H9 (cell line): ENCODE measurements at regions not wholly inside any gene's neighbourhood (a gene's known extent, or its start where the extent isn't known, plus 50 kb on each side); places are given as distances from the start of the nearest gene placed in this dataset.

Experiments
- DNase-seq: peaks from one replicate; pipeline ENCODE4 v3.0.0-alpha.2; 2017
- H2AFZ ChIP-seq: one replicate; pipeline ENCODE4 v1.6.1; 2013; ENCODE audit warnings: mild to moderate bottlenecking, low read length, control low read depth, moderate library complexity
- H2AK5ac ChIP-seq: 2 replicates; pipeline ENCODE4 v1.6.1; 2013; ENCODE audit warnings: low read length, control low read depth, mixed read lengths; ENCODE audit not compliant: insufficient read length
- H2BK120ac ChIP-seq: one replicate; pipeline ENCODE4 v1.6.1; 2013; ENCODE audit warnings: low read depth, mild to moderate bottlenecking, low read length, control low read depth, inconsistent platforms; ENCODE audit not compliant: poor library complexity, severe bottlenecking
- H2BK12ac ChIP-seq: 2 replicates; pipeline ENCODE4 v1.6.1; 2013; ENCODE audit warnings: low read length, control low read depth, mixed read lengths, low read depth; ENCODE audit not compliant: insufficient read length
- H2BK15ac ChIP-seq: 2 replicates; pipeline ENCODE4 v1.6.1; 2013; ENCODE audit warnings: low read depth, low read length, control low read depth
- H2BK20ac ChIP-seq: one replicate; pipeline ENCODE4 v1.6.1; 2013; ENCODE audit warnings: low read depth, mild to moderate bottlenecking, low read length, control low read depth, inconsistent platforms; ENCODE audit not compliant: poor library complexity, severe bottlenecking
- H2BK5ac ChIP-seq: 2 replicates; pipeline ENCODE4 v1.6.1; 2013; ENCODE audit warnings: low read length, control low read depth, mixed read lengths; ENCODE audit not compliant: insufficient read length
- H3K14ac ChIP-seq: 2 replicates; pipeline ENCODE4 v1.6.1; 2013; ENCODE audit warnings: low read length, control low read depth; ENCODE audit not compliant: insufficient read depth
- H3K18ac ChIP-seq: 2 replicates; pipeline ENCODE4 v1.6.1; 2013; ENCODE audit warnings: low read depth, mild to moderate bottlenecking, mixed read lengths, low read length, control low read depth; ENCODE audit not compliant: insufficient read length
- H3K23ac ChIP-seq: 2 replicates; pipeline ENCODE4 v1.6.1; 2013; ENCODE audit warnings: low read length, control low read depth, mixed read lengths, low read depth; ENCODE audit not compliant: insufficient read length
- H3K23me2 ChIP-seq: 2 replicates; pipeline ENCODE4 v1.6.1; 2013; ENCODE audit warnings: low read depth, mild to moderate bottlenecking, mixed read lengths, low read length, control low read depth; ENCODE audit not compliant: insufficient read length, poor library complexity, severe bottlenecking
- H3K27ac ChIP-seq: 2 replicates; pipeline ENCODE4 v1.5.1; 2013; ENCODE audit warnings: low read length, control low read depth, mixed read lengths, low read depth; ENCODE audit not compliant: insufficient read length
- H3K27me3 ChIP-seq: 2 replicates; pipeline ENCODE4 v1.6.1; 2013; ENCODE audit warnings: low read length, control low read depth, inconsistent platforms; ENCODE audit not compliant: insufficient read depth
- H3K4ac ChIP-seq: 2 replicates; pipeline ENCODE4 v1.6.1; 2013; ENCODE audit warnings: low read depth, mild to moderate bottlenecking, control low read depth, inconsistent platforms, low read length, moderate library complexity
- H3K4me1 ChIP-seq: 2 replicates; pipeline ENCODE4 v1.6.1; 2013; ENCODE audit warnings: low read length, control low read depth, inconsistent platforms; ENCODE audit not compliant: insufficient read depth
- H3K4me2 ChIP-seq: 2 replicates; pipeline ENCODE4 v1.6.1; 2013; ENCODE audit warnings: low read length, control low read depth, mixed read lengths; ENCODE audit not compliant: insufficient read length, insufficient read depth
- H3K56ac ChIP-seq: 2 replicates; pipeline ENCODE4 v1.6.1; 2013; ENCODE audit warnings: low read depth, mild to moderate bottlenecking, mixed read lengths, low read length, control low read depth; ENCODE audit not compliant: insufficient read length
- H3K79me1 ChIP-seq: 2 replicates; pipeline ENCODE4 v1.6.1; 2013; ENCODE audit warnings: low read depth, mild to moderate bottlenecking, moderate library complexity, low read length, control low read depth, inconsistent platforms; ENCODE audit not compliant: insufficient read depth, poor library complexity, severe bottlenecking
- H3K79me2 ChIP-seq: 2 replicates; pipeline ENCODE4 v1.6.1; 2013; ENCODE audit warnings: low read length, control low read depth, inconsistent platforms; ENCODE audit not compliant: insufficient read depth
- H3K9ac ChIP-seq: 2 replicates; pipeline ENCODE4 v1.6.1; 2013; ENCODE audit warnings: low read length, control low read depth, mixed read lengths; ENCODE audit not compliant: insufficient read length; ENCODE audit errors: extremely low read depth
- H3K9me3 ChIP-seq: one replicate; pipeline ENCODE4 v1.6.1; 2013; ENCODE audit warnings: low read depth, low read length, inconsistent platforms; ENCODE audit not compliant: control insufficient read depth
- H3T11ph ChIP-seq: one replicate; pipeline ENCODE4 v1.6.1; 2013; ENCODE audit warnings: mild to moderate bottlenecking, low read length, control low read depth, inconsistent platforms
- H4K20me1 ChIP-seq: one replicate; pipeline ENCODE4 v1.6.1; 2013; ENCODE audit not compliant: control insufficient read depth, insufficient read length, insufficient read depth
- H4K5ac ChIP-seq: 2 replicates; pipeline ENCODE4 v1.6.1; 2013; ENCODE audit warnings: low read depth, mild to moderate bottlenecking, mixed read lengths, low read length, control low read depth; ENCODE audit not compliant: insufficient read length
- H4K8ac ChIP-seq: replicated peaks from 2 replicates; pipeline ENCODE4 v1.6.1; 2013; ENCODE audit warnings: low read length, control low read depth, mixed read lengths, low read depth; ENCODE audit not compliant: insufficient read length
- H4K91ac ChIP-seq: 2 replicates; pipeline ENCODE4 v1.6.1; 2013; ENCODE audit warnings: low read depth, mild to moderate bottlenecking, moderate library complexity, mixed read lengths, low read length, control low read depth; ENCODE audit not compliant: insufficient read length
- H3K27ac Mint-ChIP-seq, 3 experiments: 2 replicates in 2 of 3; 3 replicates in 1 of 3; pipeline ENCODE4 v1.8.0; 2020 to 2021; ENCODE audit warnings: mixed read lengths in 3 of 3, mild to moderate bottlenecking in 1 of 3, moderate library complexity in 1 of 3
- H3K27me3 Mint-ChIP-seq: 2 replicates; pipeline ENCODE4 v1.8.0; 2021; ENCODE audit warnings: low read depth, mild to moderate bottlenecking, moderate library complexity, mixed read lengths
- H3K36me3 Mint-ChIP-seq, 3 experiments: 2 replicates in 2 of 3; 3 replicates in 1 of 3; pipeline ENCODE4 v1.8.0; 2020 to 2021; ENCODE audit warnings: low read depth in 3 of 3, mixed read lengths in 3 of 3; ENCODE audit not compliant: insufficient read depth in 1 of 3
- H3K4me1 Mint-ChIP-seq, 2 experiments: 2 replicates each; pipeline ENCODE4 v1.8.0; 2020; ENCODE audit warnings: mixed read lengths in 2 of 2
- H3K4me3 Mint-ChIP-seq, 2 experiments: 2 replicates in 1 of 2; 3 replicates in 1 of 2; pipeline ENCODE4 v1.8.0; 2020 to 2021; ENCODE audit warnings: mild to moderate bottlenecking in 2 of 2, mixed read lengths in 2 of 2, moderate library complexity in 1 of 2
- H3K9me3 Mint-ChIP-seq, 2 experiments: 2 replicates in 1 of 2; 3 replicates in 1 of 2; pipeline ENCODE4 v1.8.0; 2020; ENCODE audit warnings: mild to moderate bottlenecking in 2 of 2, mixed read lengths in 2 of 2, moderate library complexity in 1 of 2
- CTCF ChIP-seq: fragments of 200-600 bp; sonication (generic); conservative IDR thresholded peaks from 3 replicates; pipeline ENCODE4 v1.8.0; 2021; ENCODE audit warnings: antibody characterized with exemption, mild to moderate bottlenecking
- WGBS: extraction: QIAGEN DNeasy Blood & Tissue Kit; methylation state at CpG from one replicate; pipeline ENCODE4 v1.1.7; 2013; ENCODE audit warnings: missing lambda C conversion rate, low lambda C conversion rate, mixed read lengths; ENCODE audit not compliant: insufficient read length; ENCODE audit errors: extremely low coverage; 5-methylcytosine and 5-hydroxymethylcytosine counted together

GRCh38 chr18:71443706-71444480 is 1100.2 kb downstream of the CBLN2 start:
- Histone ChIP-seq H3K79me2 (no peaks in the 10 kb centered on the region), H4K91ac (no peak overlapping the region), H2BK12ac (no peak overlapping the region), H3K9ac (no peak overlapping the region), H3K18ac (no peak overlapping the region), H3K9me3 (no peaks in the 10 kb centered on the region), H3K23ac (no peak overlapping the region), H3K56ac (no peak overlapping the region), H3K27me3 (no peaks in the 10 kb centered on the region), H3K4ac (no peak overlapping the region), H3K23me2 (no peaks in the 10 kb centered on the region), H3T11ph (no peak overlapping the region), H2BK15ac (no peak overlapping the region), H4K8ac (no peak overlapping the region), H4K5ac (no peak overlapping the region), H3K4me2 (no peak overlapping the region), H3K4me1 (no peaks in the 10 kb centered on the region), H3K14ac (no peak overlapping the region), H2BK20ac (no peak overlapping the region), H2AFZ (no peak overlapping the region), H3K27ac (no peak overlapping the region), H2BK120ac (no peak overlapping the region), H4K20me1 (no peaks in the 10 kb centered on the region), H3K79me1 (no peaks in the 10 kb centered on the region), H2BK5ac (no peak overlapping the region), H2AK5ac (no peak overlapping the region)
- Mint-ChIP-seq H3K36me3 (no peaks in the 10 kb centered on the region), H3K27me3 (no peaks in the 10 kb centered on the region), H3K4me3 (no peak overlapping the region), H3K4me1 (no peaks in the 10 kb centered on the region), H3K9me3 (peaks cover 3 to 8% of the 10 kb centered on the region in 2 experiments; a peak in 4 of 5 replicates), H3K27ac (no peak overlapping the region)
- no CpG with 5 or more reads among the region's 3 CpGs for WGBS
- no peak for DNase-seq
- no peak for TF ChIP-seq CTCF
